ENCODE measurements at regions not wholly inside any gene's neighbourhood (a gene's known extent, or its start where the extent isn't known, plus 50 kb on each side); places are given as distances from the start of the nearest gene placed in this dataset.

GRCh38 chr3:178002113-178002512 is 534.1 kb upstream of the KCNMB2 start:
- H3K4me3 ChIP-seq (ENCODE audit: low read length), result no peak overlapping the region
- H3K9me3 ChIP-seq (ENCODE audit: insufficient read depth, low read depth, low read length), result no peaks in the 10 kb centered on the region
- no peaks in the 10 kb centered on the region for H3K27me3 ChIP-seq (ENCODE audit: insufficient read depth, low read length)
- H3K36me3 ChIP-seq (ENCODE audit: insufficient read depth, low read length), result no peaks in the 10 kb centered on the region
- H3K27ac ChIP-seq (ENCODE audit: low read depth, low read length), result no peak overlapping the region
- H3K4me1 ChIP-seq (ENCODE audit: insufficient read depth, low read length), result no peaks in the 10 kb centered on the region
- H3K9ac ChIP-seq (ENCODE audit: low read depth, low read length), result no peak overlapping the region

- Histone ChIP-seq H3K4me1 (ENCODE audit: insufficient read depth, low read length) (no peaks in the 10 kb centered on the region), H3K9me3 (ENCODE audit: insufficient read depth, low read depth, low read length) (no peaks in the 10 kb centered on the region), H3K27me3 (ENCODE audit: insufficient read depth, low read length) (no peaks in the 10 kb centered on the region), H3K27ac (ENCODE audit: low read depth, low read length) (no peak overlapping the region), H3K36me3 (ENCODE audit: insufficient read depth, low read length) (no peaks in the 10 kb centered on the region), H3K9ac (ENCODE audit: low read depth, low read length) (no peak overlapping the region), H3K4me3 (ENCODE audit: low read length) (no peak overlapping the region)
- 100% methylated on average over 1 of the region's 2 CpGs for WGBS
These were observed 532.5 kb upstream of the KCNMB2 start for GRCh38 chr3:178003756-178004155.

GRCh38 chr3:178005961-178006360 is 530.3 kb upstream of the KCNMB2 start:
- H3K9ac ChIP-seq (ENCODE audit: low read depth, low read length), result no peak overlapping the region
- H3K27me3 ChIP-seq (ENCODE audit: insufficient read depth, low read length), result no peaks in the 10 kb centered on the region
- H3K4me3 ChIP-seq (ENCODE audit: low read length), result no peak overlapping the region
- no peaks in the 10 kb centered on the region for H3K36me3 ChIP-seq (ENCODE audit: insufficient read depth, low read length)
- WGBS, result 100% methylated on average over 1 of the region's 1 CpG
- H3K9me3 ChIP-seq (ENCODE audit: insufficient read depth, low read depth, low read length), result no peaks in the 10 kb centered on the region
- H3K4me1 ChIP-seq (ENCODE audit: insufficient read depth, low read length), result no peaks in the 10 kb centered on the region
- no peak overlapping the region for H3K27ac ChIP-seq (ENCODE audit: low read depth, low read length)

- Histone ChIP-seq H3K9ac (ENCODE audit: low read depth, low read length) (no peak overlapping the region), H3K27me3 (ENCODE audit: insufficient read depth, low read length) (no peaks in the 10 kb centered on the region), H3K36me3 (ENCODE audit: insufficient read depth, low read length) (no peaks in the 10 kb centered on the region), H3K4me3 (ENCODE audit: low read length) (no peak overlapping the region), H3K4me1 (ENCODE audit: insufficient read depth, low read length) (no peaks in the 10 kb centered on the region), H3K9me3 (ENCODE audit: insufficient read depth, low read depth, low read length) (no peaks in the 10 kb centered on the region), H3K27ac (ENCODE audit: low read depth, low read length) (no peak overlapping the region)
- 100% methylated on average over 2 of the region's 2 CpGs for WGBS
These were observed 525.9 kb upstream of the KCNMB2 start for GRCh38 chr3:178010306-178010705.

GRCh38 chr3:178019645-178020044 is 516.6 kb upstream of the KCNMB2 start:
- Histone ChIP-seq H3K27ac (ENCODE audit: low read depth, low read length) (no peak overlapping the region), H3K9me3 (ENCODE audit: insufficient read depth, low read depth, low read length) (no peaks in the 10 kb centered on the region), H3K9ac (ENCODE audit: low read depth, low read length) (no peak overlapping the region), H3K4me1 (ENCODE audit: insufficient read depth, low read length) (peaks cover 10% of the 10 kb centered on the region), H3K4me3 (ENCODE audit: low read length) (no peak overlapping the region), H3K36me3 (ENCODE audit: insufficient read depth, low read length) (no peaks in the 10 kb centered on the region), H3K27me3 (ENCODE audit: insufficient read depth, low read length) (no peaks in the 10 kb centered on the region)
- WGBS, result 89% methylated on average over 4 of the region's 4 CpGs

GRCh38 chr3:178022599-178022998 is 513.6 kb upstream of the KCNMB2 start:
- no CpG with 5 or more reads among the region's 1 CpG for WGBS
- Histone ChIP-seq H3K4me3 (ENCODE audit: low read length) (no peak overlapping the region), H3K27me3 (ENCODE audit: insufficient read depth, low read length) (no peaks in the 10 kb centered on the region), H3K4me1 (ENCODE audit: insufficient read depth, low read length) (peaks cover 10% of the 10 kb centered on the region), H3K9me3 (ENCODE audit: insufficient read depth, low read depth, low read length) (no peaks in the 10 kb centered on the region), H3K36me3 (ENCODE audit: insufficient read depth, low read length) (no peaks in the 10 kb centered on the region), H3K27ac (ENCODE audit: low read depth, low read length) (no peak overlapping the region), H3K9ac (ENCODE audit: low read depth, low read length) (no peak overlapping the region)

GRCh38 chr3:178028933-178029332 is 507.3 kb upstream of the KCNMB2 start:
- Histone ChIP-seq H3K4me3 (ENCODE audit: low read length) (no peak overlapping the region), H3K9me3 (ENCODE audit: insufficient read depth, low read depth, low read length) (no peaks in the 10 kb centered on the region), H3K4me1 (ENCODE audit: insufficient read depth, low read length) (no peaks in the 10 kb centered on the region; the same call in 1 of the 2 replicates), H3K27ac (ENCODE audit: low read depth, low read length) (no peak overlapping the region), H3K36me3 (ENCODE audit: insufficient read depth, low read length) (no peaks in the 10 kb centered on the region), H3K9ac (ENCODE audit: low read depth, low read length) (no peak overlapping the region), H3K27me3 (ENCODE audit: insufficient read depth, low read length) (no peaks in the 10 kb centered on the region)
- whole genome bisulfite sequencing, result 100% methylated on average over 1 of the region's 1 CpG

- no peaks in the 10 kb centered on the region for H3K36me3 ChIP-seq (ENCODE audit: insufficient read depth, low read length)
- H3K27me3 ChIP-seq (ENCODE audit: insufficient read depth, low read length), result no peaks in the 10 kb centered on the region
- H3K9me3 ChIP-seq (ENCODE audit: insufficient read depth, low read depth, low read length), result no peaks in the 10 kb centered on the region
- 92% methylated on average over 2 of the region's 4 CpGs for WGBS
- H3K4me1 ChIP-seq (ENCODE audit: insufficient read depth, low read length), result no peaks in the 10 kb centered on the region
- no peak overlapping the region for H3K27ac ChIP-seq (ENCODE audit: low read depth, low read length)
- H3K4me3 ChIP-seq (ENCODE audit: low read length), result no peak overlapping the region
- no peak overlapping the region for H3K9ac ChIP-seq (ENCODE audit: low read depth, low read length)
These were observed 499.6 kb upstream of the KCNMB2 start for GRCh38 chr3:178036451-178037144.

GRCh38 chr3:178041931-178042330 is 494.3 kb upstream of the KCNMB2 start:
- Histone ChIP-seq H3K9ac (ENCODE audit: low read depth, low read length) (no peak overlapping the region), H3K36me3 (ENCODE audit: insufficient read depth, low read length) (no peaks in the 10 kb centered on the region), H3K4me3 (ENCODE audit: low read length) (no peak overlapping the region), H3K27ac (ENCODE audit: low read depth, low read length) (no peak overlapping the region), H3K9me3 (ENCODE audit: insufficient read depth, low read depth, low read length) (no peaks in the 10 kb centered on the region), H3K4me1 (ENCODE audit: insufficient read depth, low read length) (no peaks in the 10 kb centered on the region), H3K27me3 (ENCODE audit: insufficient read depth, low read length) (no peaks in the 10 kb centered on the region)

GRCh38 chr3:178042376-178042775 is 493.9 kb upstream of the KCNMB2 start:
- WGBS, result 99% methylated on average over 3 of the region's 3 CpGs
- H3K9ac ChIP-seq (ENCODE audit: low read depth, low read length), result no peak overlapping the region
- no peaks in the 10 kb centered on the region for H3K27me3 ChIP-seq (ENCODE audit: insufficient read depth, low read length)
- H3K36me3 ChIP-seq (ENCODE audit: insufficient read depth, low read length), result no peaks in the 10 kb centered on the region
- no peak overlapping the region for H3K27ac ChIP-seq (ENCODE audit: low read depth, low read length)
- no peaks in the 10 kb centered on the region for H3K4me1 ChIP-seq (ENCODE audit: insufficient read depth, low read length)
- H3K4me3 ChIP-seq (ENCODE audit: low read length), result no peak overlapping the region
- no peaks in the 10 kb centered on the region for H3K9me3 ChIP-seq (ENCODE audit: insufficient read depth, low read depth, low read length)

GRCh38 chr3:178043084-178043483 is 493.2 kb upstream of the KCNMB2 start:
- Histone ChIP-seq H3K4me3 (ENCODE audit: low read length) (no peak overlapping the region), H3K9me3 (ENCODE audit: insufficient read depth, low read depth, low read length) (no peaks in the 10 kb centered on the region), H3K36me3 (ENCODE audit: insufficient read depth, low read length) (no peaks in the 10 kb centered on the region), H3K27ac (ENCODE audit: low read depth, low read length) (no peak overlapping the region), H3K4me1 (ENCODE audit: insufficient read depth, low read length) (no peaks in the 10 kb centered on the region), H3K27me3 (ENCODE audit: insufficient read depth, low read length) (no peaks in the 10 kb centered on the region), H3K9ac (ENCODE audit: low read depth, low read length) (no peak overlapping the region)
- 90% methylated on average over 2 of the region's 3 CpGs for WGBS

GRCh38 chr3:178044320-178044719 is 491.9 kb upstream of the KCNMB2 start:
- H3K9me3 ChIP-seq (ENCODE audit: insufficient read depth, low read depth, low read length), result no peaks in the 10 kb centered on the region
- H3K27ac ChIP-seq (ENCODE audit: low read depth, low read length), result no peak overlapping the region
- H3K4me1 ChIP-seq (ENCODE audit: insufficient read depth, low read length), result no peaks in the 10 kb centered on the region
- no peak overlapping the region for H3K4me3 ChIP-seq (ENCODE audit: low read length)
- no peak overlapping the region for H3K9ac ChIP-seq (ENCODE audit: low read depth, low read length)
- 92% methylated on average over 2 of the region's 2 CpGs for WGBS
- no peaks in the 10 kb centered on the region for H3K27me3 ChIP-seq (ENCODE audit: insufficient read depth, low read length)
- no peaks in the 10 kb centered on the region for H3K36me3 ChIP-seq (ENCODE audit: insufficient read depth, low read length)

Measured in HUES64 (cell line).